Gastrocnemius medialis (tissue), 4 donors: ENCODE measurements at regions not wholly inside any gene's neighbourhood (a gene's known extent, or its start where the extent isn't known, plus 50 kb on each side); places are given as distances from the start of the nearest gene placed in this dataset.
"Not testable (repeated sequence)": the region's sequence is repeated elsewhere in the genome, so short reads cannot be mapped to it uniquely, and the experiment has no call there.

ENCODE experiments used
- ATAC-seq, 2 donors: fragments of 150-250 bp; one replicate each; pipeline ENCODE4 v1.9.1; 2016
- DNase-seq, 2 donors: peaks; one replicate each; pipeline ENCODE4 v3.0.0-alpha.2; 2019
- H3K27ac ChIP-seq, 4 donors: fragments of 200-600 bp; sonication (generic); 1 replicate in 1 of 4; 2 replicates in 3 of 4; pipeline ENCODE4 v1.5.1; 2016 to 2018; ENCODE audit warnings: mild to moderate bottlenecking in 2 of 4, moderate library complexity in 1 of 4
- H3K27me3 ChIP-seq, 3 donors: fragments of 200-600 bp; sonication (generic) in 2 of 3; 1 replicate in 1 of 3; 2 replicates in 2 of 3; pipeline versions ENCODE4 v1.5.1 to v1.6.0; 2016 to 2019; ENCODE audit warnings: mild to moderate bottlenecking in 1 of 3, moderate library complexity in 1 of 3
- H3K36me3 ChIP-seq, 2 donors: fragments of 200-600 bp; sonication (generic) in 1 of 2; one replicate each; pipeline ENCODE4 v1.5.1; 2017 to 2018
- H3K4me1 ChIP-seq, 2 donors: fragments of 200-600 bp; sonication (generic) in 1 of 2; one replicate each; pipeline ENCODE4 v1.5.1; 2016 to 2017; ENCODE audit warnings: mild to moderate bottlenecking in 2 of 2
- H3K4me3 ChIP-seq, 4 donors: fragments of 200-600 bp; sonication (generic) in 3 of 4; 1 replicate in 1 of 4; 2 replicates in 3 of 4; pipeline ENCODE4 v1.5.1; 2016 to 2019; ENCODE audit warnings: mild to moderate bottlenecking in 2 of 4
- H3K9me3 ChIP-seq, 3 donors: fragments of 200-600 bp; sonication (generic) in 2 of 3; 1 replicate in 1 of 3; 2 replicates in 2 of 3; pipeline ENCODE4 v1.5.1; 2016 to 2019
- CTCF ChIP-seq, 5 experiments: fragments of 450-650 bp in 3 of 5; fragments of 200-600 bp in 2 of 5; sonication (generic) in 2 of 5; IDR thresholded peaks in 4 of 5; conservative IDR thresholded peaks in 1 of 5; 1 replicate in 4 of 5; 2 replicates in 1 of 5; pipeline ENCODE4 v1.5.1; 2016 to 2019; ENCODE audit warnings: antibody characterized with exemption in 5 of 5, mild to moderate bottlenecking in 3 of 5, moderate library complexity in 3 of 5
- POLR2A ChIP-seq, 2 donors: fragments of 450-650 bp; IDR thresholded peaks; one replicate each; pipeline ENCODE4 v1.6.1; 2017; ENCODE audit warnings: antibody characterized with exemption in 2 of 2, mild to moderate bottlenecking in 2 of 2, moderate library complexity in 2 of 2
- in situ Hi-C, 4 donors: fragments of 200-750 bp; cut with MboI; loops; one replicate each; pipeline versions ENCODE4 v1.15.0 to v1.8.0; 2017; ENCODE audit warnings: low sequenced_read_pairs in 4 of 4
- intact Hi-C: fragments of 100-400 bp; cut with DNase I; formaldehyde crosslinking; loops from one replicate; pipeline ENCODE4 v1.15.1; 2023; ENCODE audit warnings: low total_unique reads

GRCh38 chr11:109707411-109707810 lies 285.4 kb downstream of the C11orf87 start:
- H3K9me3 ChIP-seq: no peaks in the 10 kb centered on the region
- ATAC-seq (no peak), DNase-seq (no peak)
- in situ Hi-C loops: no loop called here
- H3K36me3 ChIP-seq: no peaks in the 10 kb centered on the region
- no peak overlapping the region for H3K4me3 ChIP-seq
- intact Hi-C loops: no loop called here
- no peaks in the 10 kb centered on the region for H3K27me3 ChIP-seq
- no peaks in the 10 kb centered on the region for H3K4me1 ChIP-seq
- H3K27ac ChIP-seq: no peak overlapping the region
- TF ChIP-seq CTCF (IDR thresholded peaks at IDR 0.05 in 4 of 5, conservative IDR thresholded peaks at IDR 0.05 in 1 of 5): no peak
- TF ChIP-seq POLR2A (IDR thresholded peaks at IDR 0.05): no peak

GRCh38 chr11:109708184-109708583 lies 286.2 kb downstream of the C11orf87 start:
- ATAC-seq: no peak
- intact Hi-C loops (no loop called here), in situ Hi-C loops (no loop called here)
- no peak for DNase-seq
- no peak for TF ChIP-seq CTCF (IDR thresholded peaks at IDR 0.05 in 4 of 5, conservative IDR thresholded peaks at IDR 0.05 in 1 of 5)
- no peak for TF ChIP-seq POLR2A (IDR thresholded peaks at IDR 0.05)
- Histone ChIP-seq H3K27ac (no peak overlapping the region), H3K36me3 (no peaks in the 10 kb centered on the region), H3K4me3 (no peak overlapping the region), H3K4me1 (no peaks in the 10 kb centered on the region), H3K9me3 (no peaks in the 10 kb centered on the region), H3K27me3 (no peaks in the 10 kb centered on the region)

GRCh38 chr11:109714444-109714843 lies 292.5 kb downstream of the C11orf87 start:
- DNase-seq, H3K9me3 ChIP-seq, ATAC-seq, intact Hi-C loops, H3K36me3 ChIP-seq, H3K27ac ChIP-seq, H3K4me1 ChIP-seq, H3K4me3 ChIP-seq, H3K27me3 ChIP-seq, in situ Hi-C loops: not testable (repeated sequence)

GRCh38 chr11:109715424-109715823 lies 293.4 kb downstream of the C11orf87 start:
- H3K36me3 ChIP-seq, ATAC-seq, intact Hi-C loops, H3K27me3 ChIP-seq, H3K4me3 ChIP-seq, H3K4me1 ChIP-seq, in situ Hi-C loops, DNase-seq, H3K9me3 ChIP-seq, H3K27ac ChIP-seq: not testable (repeated sequence)

- ATAC-seq: no peak
- Histone ChIP-seq H3K4me3 (no peak overlapping the region), H3K4me1 (no peaks in the 10 kb centered on the region), H3K9me3 (no peaks in the 10 kb centered on the region), H3K36me3 (no peaks in the 10 kb centered on the region), H3K27me3 (no peaks in the 10 kb centered on the region), H3K27ac (no peak overlapping the region)
- in situ Hi-C loops: no loop called here
- no peak for TF ChIP-seq CTCF (IDR thresholded peaks at IDR 0.05 in 4 of 5, conservative IDR thresholded peaks at IDR 0.05 in 1 of 5)
- intact Hi-C loops: no loop called here
- DNase-seq: no peak
Measured at GRCh38 chr11:109726061-109726460, 304.1 kb downstream of the C11orf87 start.

- TF ChIP-seq POLR2A (IDR thresholded peaks at IDR 0.05) (no peak), CTCF (IDR thresholded peaks at IDR 0.05 in 4 of 5, conservative IDR thresholded peaks at IDR 0.05 in 1 of 5) (no peak)
- Histone ChIP-seq H3K36me3 (no peaks in the 10 kb centered on the region), H3K4me3 (no peak overlapping the region), H3K9me3 (no peaks in the 10 kb centered on the region), H3K27me3 (no peaks in the 10 kb centered on the region), H3K4me1 (no peaks in the 10 kb centered on the region), H3K27ac (no peak overlapping the region)
- DNase-seq (no peak), ATAC-seq (no peak)
- in situ Hi-C loops: no loop called here
- intact Hi-C loops: no loop called here
Measured at GRCh38 chr11:109728056-109728455, 306.1 kb downstream of the C11orf87 start.
